ENCODE measurements at regions not wholly inside any gene's neighbourhood (a gene's known extent, or its start where the extent isn't known, plus 50 kb on each side); places are given as distances from the start of the nearest gene placed in this dataset.

GRCh38 chr15:100772478-100772877, 107.2 kb upstream of the ALDH1A3 start:
- 0 out of 2 replicates have a peak, but pooled peaks have one; percentile 32 for TF ChIP-seq MXI1 (IDR thresholded peaks at IDR 0.05; ENCODE audit: low read depth, low read length)
- TF ChIP-seq, protein P1, sequence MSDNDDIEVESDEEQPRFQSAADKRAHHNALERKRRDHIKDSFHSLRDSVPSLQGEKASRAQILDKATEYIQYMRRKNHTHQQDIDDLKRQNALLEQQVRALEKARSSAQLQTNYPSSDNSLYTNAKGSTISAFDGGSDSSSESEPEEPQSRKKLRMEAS (IDR thresholded peaks at IDR 0.05; ENCODE audit: low read depth) = no peak
